SW480 (cell line): ENCODE measurements at regions not wholly inside any gene's neighbourhood (a gene's known extent, or its start where the extent isn't known, plus 50 kb on each side); places are given as distances from the start of the nearest gene placed in this dataset.
"Not testable (repeated sequence)": the region's sequence is repeated elsewhere in the genome, so short reads cannot be mapped to it uniquely, and the experiment has no call there.

Experiments used
- DNase-seq: peaks from one replicate; pipeline ENCODE4 v3.0.0-alpha.2; 2016; ENCODE audit warnings: low spot score

- DNase-seq: no peak
Measured at GRCh38 chr7:83306502-83306901, 143.8 kb upstream of the PCLO start.

DNA sequence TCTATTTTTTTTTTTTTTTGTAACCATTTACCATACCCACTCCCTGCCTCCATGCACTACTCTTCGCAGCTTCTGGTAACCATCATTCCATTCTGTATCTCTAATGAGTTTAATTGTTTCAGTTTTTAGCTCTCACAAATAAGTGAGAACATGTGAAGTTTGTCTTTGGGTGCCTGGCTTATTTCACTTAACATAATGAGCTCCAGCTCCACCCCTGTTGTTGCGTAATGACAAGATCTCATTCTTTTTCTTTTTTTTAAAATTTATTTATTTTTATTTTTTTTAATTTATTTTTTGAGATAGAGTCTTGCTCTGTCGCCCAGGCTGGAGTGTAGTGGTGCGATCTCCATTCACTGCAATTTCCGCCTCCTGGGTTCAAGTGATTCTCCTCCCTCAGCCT lies 142.3 kb upstream of the PCLO start:
- no peak for DNase-seq

- DNase-seq: no peak
Measured at GRCh38 chr7:83301416-83301815, 138.7 kb upstream of the PCLO start.

- no peak for DNase-seq
Measured at GRCh38 chr7:83290211-83290610, 127.5 kb upstream of the PCLO start.

DNA sequence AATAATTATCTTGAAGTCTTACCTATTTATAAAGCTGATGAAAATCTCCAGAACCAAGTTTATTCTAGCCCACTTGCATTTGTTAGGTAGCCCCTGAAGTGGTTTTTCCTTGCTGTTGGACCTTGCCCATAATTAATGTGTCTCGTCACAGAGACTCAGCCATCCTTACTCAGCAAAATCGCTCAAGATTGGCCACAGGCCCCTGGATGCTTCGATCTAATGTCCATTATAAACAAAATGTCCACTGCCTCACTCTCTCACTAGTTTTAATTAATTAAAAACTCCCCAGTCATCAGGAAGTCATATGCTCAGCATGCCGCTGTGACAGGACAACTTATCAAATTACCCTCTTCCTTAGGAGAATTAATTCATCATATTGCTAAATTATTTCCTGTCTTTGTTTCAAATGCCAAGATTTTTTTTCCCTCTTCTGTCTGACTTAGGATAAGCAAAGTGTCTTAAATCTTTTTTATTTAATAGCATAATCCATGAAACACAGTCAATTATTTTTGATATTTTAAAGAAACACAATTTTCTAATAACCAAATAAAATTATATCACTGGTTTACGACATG lies 126.8 kb upstream of the PCLO start:
- no peak for DNase-seq

GRCh38 chr7:83280671-83281070 lies 118.0 kb upstream of the PCLO start:
- DNase-seq: no peak

GRCh38 chr7:83276250-83276649 lies 113.6 kb upstream of the PCLO start:
- no peak for DNase-seq

GRCh38 chr7:83273699-83274098 lies 111.0 kb upstream of the PCLO start:
- DNase-seq: no peak

GRCh38 chr7:83271212-83272099 lies 108.8 kb upstream of the PCLO start:
- peak; percentile 75 for DNase-seq

DNA sequence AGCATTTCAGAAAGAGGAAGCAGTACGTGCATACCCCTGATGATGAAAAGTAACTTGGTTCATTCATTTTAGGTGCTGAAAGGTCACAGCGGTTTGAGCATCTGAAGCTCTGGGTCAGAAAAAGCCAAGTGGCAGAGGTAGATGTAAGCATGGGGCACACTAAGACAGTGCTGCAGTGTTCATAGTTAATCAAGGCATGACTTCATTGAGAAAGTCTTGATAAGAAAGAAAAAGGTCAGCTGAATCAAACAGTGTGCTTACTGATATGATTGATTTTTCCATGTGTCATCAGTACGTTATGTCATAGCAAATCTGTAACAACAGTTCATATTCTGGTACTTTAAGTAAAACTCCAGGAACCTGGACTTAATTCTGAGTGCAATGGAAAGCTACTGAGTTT lies 107.7 kb upstream of the PCLO start:
- DNase-seq: no peak

DNA sequence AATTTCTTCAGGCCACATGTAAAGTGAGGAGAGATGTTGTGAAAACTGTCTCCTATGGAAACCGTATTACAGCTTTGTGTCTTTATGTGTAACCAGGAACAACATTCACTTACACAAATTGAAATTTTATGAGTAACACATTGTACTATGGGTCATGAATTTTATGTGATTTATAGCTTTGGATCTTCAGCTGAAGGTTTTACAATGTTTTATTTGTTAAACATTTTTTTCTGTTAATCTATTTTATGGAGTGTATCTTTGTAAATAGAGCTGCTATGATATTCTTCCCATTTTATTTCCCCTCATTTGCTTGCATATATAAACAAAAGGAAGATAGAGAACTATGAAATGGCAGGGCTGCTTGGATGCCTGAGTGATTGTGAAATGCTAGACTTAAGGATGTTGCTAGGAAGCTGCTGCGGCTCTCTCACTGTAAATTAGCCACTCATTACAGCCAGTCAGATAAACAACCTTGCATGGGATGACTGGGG lies 104.5 kb upstream of the PCLO start:
- no peak for DNase-seq

- DNase-seq: not testable (repeated sequence)
Measured at GRCh38 chr7:83263442-83264034, 100.9 kb upstream of the PCLO start.

GRCh38 chr7:83259064-83259463 lies 96.4 kb upstream of the PCLO start:
- no peak for DNase-seq

DNA sequence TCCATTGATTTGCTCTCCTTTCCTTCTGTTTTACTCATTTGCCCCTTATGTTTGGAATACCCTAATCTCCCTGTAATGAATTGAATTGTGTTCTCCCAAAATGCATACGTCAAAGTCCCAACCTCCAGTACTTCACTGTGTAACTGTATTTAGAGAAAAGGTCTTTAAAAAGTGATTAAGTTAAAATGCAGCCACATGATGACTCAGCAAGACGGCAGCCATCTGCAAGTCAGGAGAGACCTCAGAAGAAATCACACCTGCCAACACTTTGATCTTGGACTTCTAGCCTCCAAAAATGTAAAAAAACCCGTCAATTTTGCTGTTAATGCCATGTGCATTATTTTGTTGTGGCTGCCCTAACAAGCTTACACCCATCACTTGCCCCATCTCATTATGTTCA lies 85.3 kb upstream of the PCLO start:
- DNase-seq: no peak

GRCh38 chr7:83219231-83219630 lies 56.5 kb upstream of the PCLO start:
- not testable (repeated sequence) for DNase-seq

GRCh38 chr7:83212883-83213282 lies 50.2 kb upstream of the PCLO start:
- no peak for DNase-seq
